ENCODE measurements at regions not wholly inside any gene's neighbourhood (a gene's known extent, or its start where the extent isn't known, plus 50 kb on each side); places are given as distances from the start of the nearest gene placed in this dataset.
A peak's percentile ranks its signal among the peaks of the same experiment; 100 is the strongest.

GRCh38 chr3:24646790-24647189 lies 152.1 kb upstream of the THRB start:
- no peak for DNase-seq

DNA sequence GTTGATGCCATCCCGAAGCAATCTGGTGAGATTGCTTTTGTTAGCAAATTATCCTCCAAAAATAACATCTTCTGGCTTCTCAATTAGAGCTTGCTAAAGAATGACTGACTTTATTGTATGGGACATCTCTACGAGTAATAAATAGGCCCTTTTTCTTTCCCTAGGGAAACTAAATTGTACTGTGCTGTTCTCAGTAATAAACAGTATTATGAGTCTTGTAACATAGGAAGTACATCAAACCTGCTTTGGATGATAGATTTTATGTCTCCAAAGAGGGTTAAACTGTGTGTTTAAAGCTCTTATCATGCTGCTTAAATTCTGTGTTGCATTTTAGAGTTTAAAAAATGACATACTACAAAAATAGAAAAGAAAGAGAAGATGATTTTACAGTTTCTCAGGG lies 153.4 kb upstream of the THRB start:
- no peak for DNase-seq

- DNase-seq = no peak
Observed at GRCh38 chr3:24650839-24651238, 156.2 kb upstream of the THRB start.

DNA sequence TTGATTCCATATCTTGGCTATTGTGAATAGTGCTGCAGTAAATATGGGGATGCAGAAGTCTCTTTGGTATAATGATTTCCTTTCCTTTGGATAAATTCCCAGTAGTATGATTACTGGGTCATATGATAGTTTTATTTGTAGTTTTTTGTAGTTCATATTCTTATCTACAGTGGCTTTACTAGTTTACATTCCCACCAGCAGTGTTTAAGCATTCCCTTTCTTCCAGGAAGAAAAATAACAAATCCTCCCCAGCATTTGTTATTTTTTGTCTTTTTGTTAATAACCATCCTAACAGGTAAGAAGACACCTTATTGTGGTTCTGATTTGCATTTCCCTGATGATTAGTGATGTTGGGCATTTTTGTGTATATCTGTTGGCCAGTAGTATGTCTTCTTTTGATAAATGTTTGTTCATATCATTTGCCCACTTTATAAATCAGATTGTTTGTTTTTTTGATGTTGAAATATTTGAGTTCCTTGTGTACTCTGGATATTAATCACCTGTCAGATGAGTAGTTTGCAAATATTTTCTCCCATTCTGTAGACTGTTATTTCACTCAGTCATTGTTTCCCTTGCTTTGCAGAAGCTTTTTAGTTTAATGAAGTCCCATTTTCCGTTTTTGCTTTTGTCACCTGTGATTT lies 163.3 kb upstream of the THRB start:
- DNase-seq = no peak

DNA sequence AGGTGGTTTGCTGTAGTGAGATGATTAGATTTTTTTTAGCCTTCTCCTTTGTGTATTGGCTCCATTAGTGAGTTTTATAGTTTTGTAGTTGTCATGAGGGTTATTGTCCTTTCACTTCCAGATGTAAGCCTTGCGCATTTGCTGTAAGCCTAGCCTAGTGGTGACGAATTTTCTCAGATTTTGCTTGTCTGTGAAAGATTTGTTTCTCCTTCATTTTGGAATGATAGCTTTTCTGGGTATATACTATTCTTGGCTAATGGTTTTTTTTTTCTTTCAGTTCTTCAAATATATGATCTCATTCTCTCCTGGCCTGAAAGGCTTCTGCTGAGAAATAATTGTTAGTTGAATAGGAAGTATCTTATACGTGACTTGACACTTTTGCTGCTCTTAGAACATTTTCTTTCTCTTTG lies 166.5 kb upstream of the THRB start:
- no peak for DNase-seq

DNA sequence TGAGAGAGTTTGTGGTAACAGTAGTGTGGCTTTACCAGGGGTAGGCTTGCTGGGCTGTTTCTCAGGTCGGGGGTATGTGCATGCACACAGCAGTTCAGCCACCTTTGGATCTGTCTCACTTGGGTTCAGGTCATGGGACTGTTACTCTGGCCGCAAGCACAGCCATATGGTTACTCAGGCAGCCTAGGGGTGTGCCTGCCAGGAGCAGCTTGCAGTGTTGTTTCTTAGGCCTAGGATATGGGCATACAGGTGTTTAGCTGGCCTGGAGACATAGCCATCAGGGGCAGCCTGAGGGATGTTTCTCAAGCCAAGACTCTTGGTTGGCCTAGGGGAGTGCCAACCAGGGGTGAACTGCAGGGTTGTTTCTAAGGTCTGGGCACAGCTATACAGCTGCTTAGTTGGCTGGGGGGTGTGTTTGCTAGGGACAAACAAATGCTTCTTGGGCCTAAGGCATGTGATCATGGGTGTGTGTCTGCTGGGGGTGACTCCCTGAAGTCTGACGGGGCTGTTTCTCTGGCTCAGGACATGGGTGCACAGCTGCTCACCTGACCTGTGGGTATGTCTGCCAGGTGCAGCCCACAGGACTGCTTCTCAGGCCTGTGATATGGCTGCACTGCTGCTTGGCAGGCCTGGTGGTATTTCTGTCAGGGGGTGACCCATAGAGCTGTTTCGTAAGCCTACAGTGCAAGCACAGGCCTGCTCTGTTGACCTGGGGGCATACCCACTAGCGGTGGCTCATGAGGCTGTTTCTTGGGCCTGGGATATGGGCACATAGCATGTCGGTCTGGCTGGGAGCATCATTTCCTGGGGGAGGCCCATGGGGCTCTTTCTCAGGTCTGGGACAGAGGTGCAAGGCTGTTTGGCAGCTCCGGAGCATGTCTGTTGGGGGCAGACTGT lies 168.0 kb upstream of the THRB start:
- DNase-seq = no peak

GRCh38 chr3:24663406-24663805 lies 168.8 kb upstream of the THRB start:
- DNase-seq = no peak

DNA sequence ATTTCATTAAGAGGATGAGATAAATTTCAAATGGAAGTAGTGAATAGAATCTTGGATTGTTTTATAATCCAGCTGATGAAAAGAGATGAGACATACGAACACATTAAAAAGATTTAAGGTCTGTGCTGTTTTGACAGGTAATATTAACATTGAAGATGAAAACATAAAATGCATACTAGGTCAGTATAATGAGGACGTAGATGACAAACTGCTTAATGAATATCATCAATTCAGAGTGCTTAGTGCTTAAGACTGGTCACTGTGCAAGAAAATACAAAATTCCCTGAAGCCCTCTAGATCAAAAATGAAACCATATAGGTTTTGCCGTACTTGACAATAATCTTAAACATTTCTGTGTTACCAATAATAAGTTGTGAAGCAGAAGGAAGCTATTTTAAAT lies 173.4 kb upstream of the THRB start:
- no peak for DNase-seq

DNA sequence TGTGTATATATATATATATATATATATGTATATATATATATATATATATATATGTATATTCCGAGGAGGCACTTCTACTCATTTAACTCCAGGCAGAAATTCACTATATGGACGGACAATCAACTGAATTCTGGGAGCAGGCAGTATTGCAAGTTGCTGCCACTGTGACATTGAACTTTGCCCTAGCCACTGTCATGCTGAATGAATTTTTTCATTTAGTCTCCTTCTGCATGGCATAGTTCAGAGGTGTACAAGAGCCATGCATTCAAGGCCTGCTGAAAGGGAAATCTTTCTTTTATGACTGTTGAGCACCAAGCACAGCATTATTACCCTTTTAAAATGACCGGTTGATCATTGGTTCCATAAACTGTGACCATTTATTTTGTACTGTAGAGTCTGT lies 176.2 kb upstream of the THRB start:
- DNase-seq = no peak

- no peak for DNase-seq
Observed at GRCh38 chr3:24673596-24673995, 178.9 kb upstream of the THRB start.

GRCh38 chr3:24674261-24674660 lies 179.6 kb upstream of the THRB start:
- DNase-seq = no peak

GRCh38 chr3:24678021-24678420 lies 183.4 kb upstream of the THRB start:
- no peak for DNase-seq

GRCh38 chr3:24678421-24678865 lies 183.8 kb upstream of the THRB start:
- no peak for DNase-seq

DNA sequence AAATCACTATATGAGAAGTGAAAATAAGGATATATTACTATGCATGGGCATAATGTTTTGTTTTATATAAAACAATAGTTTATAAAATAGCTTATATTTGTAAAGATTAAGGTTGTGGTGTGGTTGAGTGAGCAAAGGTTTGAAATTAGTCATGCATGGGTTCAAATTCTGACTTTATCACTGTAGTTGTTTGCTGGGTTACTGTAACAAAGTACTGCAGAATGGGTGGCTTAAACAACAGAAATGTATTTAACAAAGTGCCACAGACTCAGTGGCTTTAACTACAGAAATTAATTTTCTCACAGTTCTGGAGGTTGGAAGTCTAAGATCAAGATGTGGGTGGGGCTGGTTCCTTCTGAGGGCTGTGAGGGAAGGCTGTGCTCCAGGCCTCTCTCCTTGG lies 184.8 kb upstream of the THRB start:
- DNase-seq = no peak

DNA sequence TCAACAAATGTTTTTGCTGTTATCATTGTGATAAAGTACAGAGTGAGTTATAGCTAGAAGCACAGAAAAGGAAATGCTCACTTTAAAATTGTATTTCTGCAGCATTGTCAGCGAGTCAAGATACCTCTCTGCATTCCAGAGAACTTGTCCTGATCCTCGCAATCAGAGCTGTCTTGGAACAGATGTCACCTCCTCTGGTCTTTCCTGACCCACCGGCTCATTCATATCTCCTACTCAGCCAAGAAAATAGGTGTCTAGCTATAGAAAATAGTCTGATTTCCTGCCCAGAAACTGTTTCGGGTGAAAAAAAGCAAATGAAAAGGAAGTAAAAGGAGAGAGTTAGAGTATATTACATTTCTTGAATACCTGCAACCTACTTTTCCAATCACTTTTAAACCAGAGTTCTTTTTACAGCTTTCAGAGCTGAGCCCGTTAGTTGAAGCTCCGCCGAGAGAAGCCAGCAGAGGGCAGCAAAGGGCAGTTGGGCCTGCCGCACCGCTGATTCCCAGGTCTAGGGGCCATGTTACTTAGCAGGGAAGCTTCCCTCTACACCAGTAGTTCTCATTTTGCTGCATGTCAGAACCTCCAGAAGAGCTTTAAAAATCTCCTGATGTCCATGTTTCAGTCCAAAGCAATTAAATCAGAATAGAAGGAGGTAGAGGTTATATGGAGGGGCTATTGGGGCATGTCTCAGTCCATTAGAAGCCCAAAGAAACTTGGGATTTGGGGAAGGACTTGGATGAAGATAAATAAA lies 185.7 kb upstream of the THRB start:
- peak; percentile 50 for DNase-seq

DNA sequence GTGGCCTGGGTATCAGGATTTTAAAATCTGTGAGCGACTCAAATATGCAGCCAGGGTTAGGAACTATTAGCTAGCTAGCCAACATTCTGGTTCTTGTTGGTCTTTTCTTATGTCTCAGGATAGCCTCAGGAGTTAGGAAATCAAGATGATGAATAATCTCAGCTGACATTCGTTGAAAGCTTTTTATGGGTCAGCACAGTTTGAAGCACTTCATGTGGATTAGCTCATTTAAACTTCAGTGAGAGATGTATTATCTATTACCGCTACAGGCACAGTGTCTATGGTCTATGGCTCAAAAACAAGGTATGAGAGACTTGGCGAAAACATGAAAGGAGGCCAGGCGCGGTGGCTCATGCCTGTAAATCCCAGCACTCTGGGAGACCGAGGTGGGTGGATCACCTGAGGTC lies 187.5 kb upstream of the THRB start:
- DNase-seq = no peak

GRCh38 chr3:24683090-24683489 lies 188.4 kb upstream of the THRB start:
- no peak for DNase-seq

GRCh38 chr3:24683633-24684384 lies 189.2 kb upstream of the THRB start:
- DNase-seq = no peak

DNA sequence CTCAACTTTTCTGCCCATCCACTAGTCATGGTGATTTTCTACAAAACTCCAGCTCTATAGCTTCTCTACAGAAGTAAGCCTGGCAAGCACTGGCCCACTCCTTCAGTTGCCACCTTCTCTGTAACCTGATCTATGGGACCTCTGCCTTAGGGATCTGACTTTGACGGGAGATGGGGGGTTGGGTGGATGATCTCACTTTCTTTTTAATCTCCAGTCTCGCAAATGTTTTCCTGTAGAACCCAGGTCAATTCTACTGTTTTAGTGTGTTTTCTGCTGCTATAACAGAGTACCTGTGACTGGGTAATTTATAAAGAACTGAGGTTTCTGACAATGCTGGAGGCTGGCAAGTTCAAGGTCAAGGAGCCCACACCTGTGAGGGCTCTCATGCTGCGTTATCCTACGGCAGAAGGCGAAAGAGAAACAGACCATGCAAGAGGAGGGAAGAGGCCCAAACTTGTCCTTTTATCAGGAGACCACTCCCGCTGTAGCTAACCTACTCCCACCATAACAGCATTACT lies 189.9 kb upstream of the THRB start:
- DNase-seq = no peak

GRCh38 chr3:24686808-24687207 lies 192.2 kb upstream of the THRB start:
- no peak for DNase-seq

GRCh38 chr3:24687671-24688070 lies 193.0 kb upstream of the THRB start:
- DNase-seq = no peak

- no peak for DNase-seq
Observed at GRCh38 chr3:24688446-24689148, 193.9 kb upstream of the THRB start.
